MM.1S (cell line): ENCODE measurements at regions not wholly inside any gene's neighbourhood (a gene's known extent, or its start where the extent isn't known, plus 50 kb on each side); places are given as distances from the start of the nearest gene placed in this dataset.

ENCODE experiments used
- CTCF ChIP-seq: fragments of 300-600 bp; sonication (generic); IDR thresholded peaks from 2 replicates; pipeline ENCODE4 v1.5.1; 2016; ENCODE audit warnings: antibody characterized with exemption, low read length, mixed read lengths
- EZH2 ChIP-seq: fragments of 300-600 bp; sonication (generic); optimal IDR thresholded peaks from 2 replicates; pipeline ENCODE3; 2017; ENCODE audit warnings: low read depth, mild to moderate bottlenecking, antibody characterized with exemption, low read length, mixed read lengths

DNA sequence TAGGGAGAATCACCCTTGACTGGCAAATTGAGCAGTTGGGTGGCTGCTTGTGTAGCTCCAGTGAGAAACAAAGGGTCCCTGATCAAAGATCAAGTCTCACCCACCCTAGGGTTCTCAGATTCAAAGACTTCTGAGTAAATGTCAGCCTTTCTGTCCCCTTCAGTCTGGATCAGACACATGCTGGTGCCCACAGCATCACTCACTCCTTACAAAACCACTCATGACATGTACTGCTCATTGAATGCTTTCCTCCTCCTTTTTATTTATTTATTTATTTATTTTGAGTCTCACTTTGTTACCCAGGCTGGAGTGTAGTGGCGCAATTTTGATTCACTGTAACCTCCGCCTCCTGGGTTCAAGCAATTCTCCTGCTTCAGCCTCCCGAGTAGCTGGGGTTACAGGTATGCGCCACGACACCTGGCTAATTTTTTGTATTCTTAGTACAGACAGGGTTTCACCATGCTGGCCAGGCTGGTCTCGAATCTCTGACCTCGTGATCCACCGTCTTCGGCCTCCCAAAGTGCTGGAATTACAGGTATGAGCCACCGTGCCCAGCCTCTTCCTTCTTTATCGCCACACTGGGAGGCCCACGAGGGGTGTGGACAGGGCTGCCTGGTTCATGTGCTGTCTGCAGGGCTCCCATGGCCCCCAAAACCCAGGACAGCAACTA is 462.0 kb upstream of the MAF start:
- no peak for TF ChIP-seq CTCF
- TF ChIP-seq EZH2 = no peak
